Type B pancreatic cell (in vitro differentiated cells): ENCODE measurements at regions not wholly inside any gene's neighbourhood (a gene's known extent, or its start where the extent isn't known, plus 50 kb on each side); places are given as distances from the start of the nearest gene placed in this dataset.

Experiments
- DNase-seq: peaks from one replicate; pipeline ENCODE4 v3.0.0; 2021; ENCODE audit warnings: mixed read lengths; ENCODE audit not compliant: unreplicated experiment; ENCODE audit errors: extremely low spot score
- H3K27ac Mint-ChIP-seq: 2 replicates; pipeline ENCODE4 v1.8.0; 2021; ENCODE audit warnings: mild to moderate bottlenecking, mixed read lengths
- H3K27me3 Mint-ChIP-seq: 2 replicates; pipeline ENCODE4 v1.8.0; 2021; ENCODE audit warnings: mixed read lengths
- H3K36me3 Mint-ChIP-seq: 2 replicates; pipeline ENCODE4 v1.8.0; 2021; ENCODE audit warnings: mixed read lengths
- H3K4me1 Mint-ChIP-seq: one replicate; pipeline ENCODE4 v1.8.0; 2021; ENCODE audit warnings: mixed read lengths; ENCODE audit not compliant: unreplicated experiment
- H3K4me3 Mint-ChIP-seq: 2 replicates; pipeline ENCODE4 v1.8.0; 2021; ENCODE audit warnings: mild to moderate bottlenecking, mixed read lengths
- H3K9me3 Mint-ChIP-seq: 2 replicates; pipeline ENCODE4 v1.8.0; 2021; ENCODE audit warnings: mixed read lengths
- TF ChIP-seq, protein P1 (sequence below): fragments of 200-600 bp; sonication (generic); conservative IDR thresholded peaks from 2 replicates; pipeline ENCODE4 v1.5.0; 2021; ENCODE audit warnings: antibody characterized with exemption, mild to moderate bottlenecking

- Mint-ChIP-seq H3K4me3 (no peak overlapping the region), H3K4me1 (peaks cover 8% of the 10 kb centered on the region), H3K36me3 (no peaks in the 10 kb centered on the region), H3K27me3 (peaks cover 6% of the 10 kb centered on the region), H3K9me3 (no peaks in the 10 kb centered on the region), H3K27ac (no peak overlapping the region)
- no peak for DNase-seq
- TF ChIP-seq, protein P1, sequence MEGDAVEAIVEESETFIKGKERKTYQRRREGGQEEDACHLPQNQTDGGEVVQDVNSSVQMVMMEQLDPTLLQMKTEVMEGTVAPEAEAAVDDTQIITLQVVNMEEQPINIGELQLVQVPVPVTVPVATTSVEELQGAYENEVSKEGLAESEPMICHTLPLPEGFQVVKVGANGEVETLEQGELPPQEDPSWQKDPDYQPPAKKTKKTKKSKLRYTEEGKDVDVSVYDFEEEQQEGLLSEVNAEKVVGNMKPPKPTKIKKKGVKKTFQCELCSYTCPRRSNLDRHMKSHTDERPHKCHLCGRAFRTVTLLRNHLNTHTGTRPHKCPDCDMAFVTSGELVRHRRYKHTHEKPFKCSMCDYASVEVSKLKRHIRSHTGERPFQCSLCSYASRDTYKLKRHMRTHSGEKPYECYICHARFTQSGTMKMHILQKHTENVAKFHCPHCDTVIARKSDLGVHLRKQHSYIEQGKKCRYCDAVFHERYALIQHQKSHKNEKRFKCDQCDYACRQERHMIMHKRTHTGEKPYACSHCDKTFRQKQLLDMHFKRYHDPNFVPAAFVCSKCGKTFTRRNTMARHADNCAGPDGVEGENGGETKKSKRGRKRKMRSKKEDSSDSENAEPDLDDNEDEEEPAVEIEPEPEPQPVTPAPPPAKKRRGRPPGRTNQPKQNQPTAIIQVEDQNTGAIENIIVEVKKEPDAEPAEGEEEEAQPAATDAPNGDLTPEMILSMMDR, result no peak
Observed at GRCh38 chr2:221777119-221777518, 205.0 kb upstream of the EPHA4 start.

DNA sequence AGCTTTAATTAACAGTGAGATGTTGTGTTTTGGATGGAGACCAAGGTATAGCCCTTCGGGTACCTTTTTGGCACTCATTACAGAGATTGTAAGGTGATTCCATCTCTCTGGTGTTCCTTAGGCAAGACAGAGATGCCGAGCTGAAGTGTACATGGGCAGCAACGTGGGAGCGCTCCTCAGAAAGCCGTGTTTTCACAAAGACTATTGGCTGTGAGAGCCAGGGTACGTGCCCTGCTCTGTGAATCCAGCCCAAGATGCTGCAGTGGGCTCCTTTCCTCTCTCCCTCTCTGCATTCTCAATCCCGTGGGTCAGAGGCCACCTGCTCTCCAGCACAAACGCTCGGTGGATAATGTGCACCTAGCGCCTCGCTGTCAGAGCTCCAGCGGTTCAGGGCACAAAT lies 203.0 kb upstream of the EPHA4 start:
- TF ChIP-seq, protein P1, result no peak
- Mint-ChIP-seq H3K9me3 (no peaks in the 10 kb centered on the region), H3K27ac (no peak overlapping the region), H3K27me3 (peaks cover 6% of the 10 kb centered on the region), H3K4me3 (no peak overlapping the region), H3K4me1 (peaks cover 8% of the 10 kb centered on the region), H3K36me3 (no peaks in the 10 kb centered on the region)
- no peak for DNase-seq

DNA sequence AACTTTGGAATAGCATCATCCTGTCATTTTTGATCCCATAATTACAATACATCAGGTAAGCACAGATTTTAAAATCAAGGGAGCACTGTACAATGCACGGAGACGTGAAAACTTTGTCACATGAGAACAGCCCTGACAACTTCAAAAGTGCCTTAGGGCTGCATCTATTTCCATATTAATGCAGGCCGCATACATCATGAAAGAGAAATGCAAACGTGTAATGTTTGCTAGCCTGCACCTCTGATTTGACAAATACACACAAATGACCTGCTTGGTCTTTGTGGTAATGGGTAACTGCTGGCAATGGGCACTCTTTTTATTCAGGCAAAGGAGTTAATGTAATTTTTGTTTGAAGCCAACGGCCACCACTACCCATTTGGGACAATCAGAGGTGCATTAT lies 202.0 kb upstream of the EPHA4 start:
- no peak overlapping the region for H3K4me3 Mint-ChIP-seq
- H3K36me3 Mint-ChIP-seq, result no peaks in the 10 kb centered on the region
- peaks cover 9% of the 10 kb centered on the region for H3K27me3 Mint-ChIP-seq
- TF ChIP-seq, protein P1, result no peak
- peaks cover 8% of the 10 kb centered on the region for H3K4me1 Mint-ChIP-seq
- H3K27ac Mint-ChIP-seq, result no peak overlapping the region
- H3K9me3 Mint-ChIP-seq, result no peaks in the 10 kb centered on the region
- DNase-seq, result no peak

DNA sequence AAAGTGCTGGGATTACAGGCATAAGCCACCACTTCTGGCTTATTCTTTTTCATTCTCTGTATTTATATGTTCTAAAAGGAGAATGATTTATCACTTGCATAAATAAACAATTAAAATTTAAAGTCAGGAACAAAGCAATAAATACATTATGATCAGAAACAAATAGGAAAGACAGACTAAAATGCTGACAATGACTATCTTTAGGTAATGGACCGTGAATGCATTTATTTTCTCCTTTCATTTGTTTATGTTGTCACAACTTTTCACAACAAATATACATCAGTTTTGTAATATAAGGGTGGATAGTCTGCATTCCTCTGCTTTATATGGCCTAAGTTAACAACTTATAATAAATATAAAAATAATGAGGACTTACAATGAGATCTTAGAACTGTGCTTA lies 199.2 kb upstream of the EPHA4 start:
- Mint-ChIP-seq H3K27ac (no peak overlapping the region), H3K4me1 (peaks cover 13% of the 10 kb centered on the region), H3K27me3 (peaks cover 9% of the 10 kb centered on the region), H3K36me3 (no peaks in the 10 kb centered on the region), H3K4me3 (no peak overlapping the region), H3K9me3 (no peaks in the 10 kb centered on the region)
- no peak for DNase-seq
- TF ChIP-seq, protein P1, result no peak

- H3K27ac Mint-ChIP-seq, result peak overlapping the region; percentile 17
- no peak for DNase-seq
- no peaks in the 10 kb centered on the region for H3K36me3 Mint-ChIP-seq
- TF ChIP-seq, protein P1, result no peak
- peak overlapping the region; percentile 11 for H3K4me3 Mint-ChIP-seq
- peaks cover 9% of the 10 kb centered on the region for H3K27me3 Mint-ChIP-seq
- peaks cover 13% of the 10 kb centered on the region for H3K4me1 Mint-ChIP-seq
- no peaks in the 10 kb centered on the region for H3K9me3 Mint-ChIP-seq
Observed at GRCh38 chr2:221767106-221768012, 195.3 kb upstream of the EPHA4 start.
